Loucy (cell line): ENCODE measurements at regions not wholly inside any gene's neighbourhood (a gene's known extent, or its start where the extent isn't known, plus 50 kb on each side); places are given as distances from the start of the nearest gene placed in this dataset.

ENCODE experiments used
- CTCF ChIP-seq: fragments of 200-600 bp; sonication (generic); conservative IDR thresholded peaks from 2 replicates; pipeline ENCODE4 v1.5.1; 2014; ENCODE audit warnings: mild to moderate bottlenecking, antibody characterized with exemption, low read length
- EZH2phosphoT487 ChIP-seq: fragments of 200-600 bp; IDR thresholded peaks from 2 replicates; pipeline ENCODE4 v1.6.1; 2018; ENCODE audit warnings: antibody characterized with exemption, mild to moderate bottlenecking, moderate library complexity, borderline replicate concordance

- TF ChIP-seq CTCF (no peak), EZH2phosphoT487 (no peak)
Observed at GRCh38 chr4:189311251-189311650, 629.4 kb upstream of the FRG1 start.
